Stimulated activated naive CD4-positive, alpha-beta T cell (primary cell): ENCODE measurements at regions not wholly inside any gene's neighbourhood (a gene's known extent, or its start where the extent isn't known, plus 50 kb on each side); places are given as distances from the start of the nearest gene placed in this dataset.
"Not testable (repeated sequence)": the region's sequence is repeated elsewhere in the genome, so short reads cannot be mapped to it uniquely, and the experiment has no call there.

ENCODE experiments used
- DNase-seq, 6 experiments: peaks; one replicate each; lab custom pipeline; 2025; lab: John Stamatoyannopoulos, UW

GRCh38 chr16:5159537-5159936 lies 61.9 kb upstream of the EEF2KMT start:
- not testable (repeated sequence) for DNase-seq

- no peak for DNase-seq
Observed at GRCh38 chr16:5158494-5158893, 60.9 kb upstream of the EEF2KMT start.

GRCh38 chr16:5156486-5156885 lies 58.9 kb upstream of the EEF2KMT start:
- not testable (repeated sequence) for DNase-seq

GRCh38 chr16:5154006-5154405 lies 56.4 kb upstream of the EEF2KMT start:
- DNase-seq = not testable (repeated sequence)

DNA sequence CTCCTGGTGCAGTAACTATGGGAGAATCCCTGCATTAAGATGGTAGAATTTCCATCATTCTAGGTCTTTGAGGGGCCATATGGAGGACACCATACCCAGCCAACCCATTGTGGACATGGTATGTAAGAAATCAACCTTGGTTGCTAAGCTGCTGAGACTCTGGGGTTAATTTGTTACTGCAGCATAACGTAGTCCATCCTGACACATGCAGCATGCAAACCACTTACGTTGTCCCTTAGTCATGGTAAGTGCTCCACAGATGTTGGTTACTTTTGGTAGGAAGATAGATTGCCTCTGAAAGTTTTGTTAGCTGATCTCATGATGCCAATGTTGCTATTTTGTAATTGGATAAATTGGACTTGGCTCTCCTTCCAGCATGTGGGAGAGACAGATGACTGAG lies 53.8 kb upstream of the EEF2KMT start:
- DNase-seq = not testable (repeated sequence)
